Stimulated activated CD8-positive, alpha-beta memory T cell treated with anti-CD3 and anti-CD28 coated beads, Interleukin-4, amount 100 ng/mL, for 1 hour (primary cell): ENCODE measurements at regions not wholly inside any gene's neighbourhood (a gene's known extent, or its start where the extent isn't known, plus 50 kb on each side); places are given as distances from the start of the nearest gene placed in this dataset.

ENCODE experiments used
- DNase-seq, 2 donors: peaks; one replicate each; pipeline ENCODE4 v3.0.0-alpha.2; 2020; ENCODE audit warnings: low read depth in 2 of 2, low spot score in 1 of 2

GRCh38 chr4:18536428-18536827 lies 514.9 kb upstream of the LCORL start:
- DNase-seq = no peak

- DNase-seq = no peak
Measured at GRCh38 chr4:18535948-18536347, 514.4 kb upstream of the LCORL start.

- no peak for DNase-seq
Measured at GRCh38 chr4:18533262-18533775, 511.8 kb upstream of the LCORL start.

GRCh38 chr4:18531731-18532130 lies 510.2 kb upstream of the LCORL start:
- no peak for DNase-seq

GRCh38 chr4:18529482-18529881 lies 507.9 kb upstream of the LCORL start:
- no peak for DNase-seq

- no peak for DNase-seq
Measured at GRCh38 chr4:18524667-18525066, 503.1 kb upstream of the LCORL start.

- no peak for DNase-seq
Measured at GRCh38 chr4:18518098-18518497, 496.5 kb upstream of the LCORL start.

- no peak for DNase-seq
Measured at GRCh38 chr4:18513861-18514260, 492.3 kb upstream of the LCORL start.

- DNase-seq = no peak
Measured at GRCh38 chr4:18512718-18513117, 491.2 kb upstream of the LCORL start.

GRCh38 chr4:18511727-18512126 lies 490.2 kb upstream of the LCORL start:
- DNase-seq = no peak

- no peak for DNase-seq
Measured at GRCh38 chr4:18508786-18509185, 487.2 kb upstream of the LCORL start.

GRCh38 chr4:18480928-18481327 lies 459.4 kb upstream of the LCORL start:
- no peak for DNase-seq

GRCh38 chr4:18480342-18480741 lies 458.8 kb upstream of the LCORL start:
- DNase-seq = no peak

GRCh38 chr4:18479825-18480224 lies 458.3 kb upstream of the LCORL start:
- DNase-seq = no peak

GRCh38 chr4:18463987-18464559 lies 442.5 kb upstream of the LCORL start:
- DNase-seq = no peak

- no peak for DNase-seq
Measured at GRCh38 chr4:18458465-18458864, 436.9 kb upstream of the LCORL start.

- DNase-seq = no peak
Measured at GRCh38 chr4:18454349-18454748, 432.8 kb upstream of the LCORL start.

GRCh38 chr4:18445110-18445509 lies 423.6 kb upstream of the LCORL start:
- no peak for DNase-seq

GRCh38 chr4:18444206-18444605 lies 422.7 kb upstream of the LCORL start:
- no peak for DNase-seq

- no peak for DNase-seq
Measured at GRCh38 chr4:18442957-18443356, 421.4 kb upstream of the LCORL start.

- no peak for DNase-seq
Measured at GRCh38 chr4:18441676-18442075, 420.1 kb upstream of the LCORL start.

GRCh38 chr4:18441203-18441590 lies 419.6 kb upstream of the LCORL start:
- no peak for DNase-seq

- no peak for DNase-seq
Measured at GRCh38 chr4:18440527-18441202, 419.1 kb upstream of the LCORL start.
